ENCODE measurements at regions not wholly inside any gene's neighbourhood (a gene's known extent, or its start where the extent isn't known, plus 50 kb on each side); places are given as distances from the start of the nearest gene placed in this dataset.

DNA sequence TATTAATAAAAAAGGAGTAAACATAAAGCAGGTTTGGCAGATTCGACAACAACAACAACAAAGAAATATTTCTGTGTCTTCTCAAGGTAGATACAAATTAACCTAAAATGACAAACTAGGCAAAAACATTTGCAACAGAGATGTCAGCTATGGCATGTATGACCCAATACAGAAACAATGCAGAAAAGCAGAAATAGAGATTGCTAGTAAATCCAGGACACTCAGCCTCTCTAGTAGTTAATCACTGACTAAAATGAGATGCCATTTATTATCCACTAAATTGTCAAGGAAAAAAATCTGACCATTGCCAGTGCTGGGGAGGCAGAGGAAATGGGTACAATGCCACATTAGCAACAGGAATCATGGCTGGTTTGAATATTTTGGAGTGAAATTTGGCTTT is 250.5 kb downstream of the TEX29 start:
- H2AFZ ChIP-seq: no peak overlapping the region
- no peaks in the 10 kb centered on the region for H3K4me1 ChIP-seq (replicated peaks; ENCODE audit: insufficient read depth)
- no peak for DNase-seq
- POLR2A ChIA-PET (ENCODE audit: unreplicated experiment): no interaction called here
- no peak for TF ChIP-seq EZH2 (IDR thresholded peaks at IDR 0.05; ENCODE audit: low read depth)
- TF ChIP-seq, protein P1, sequence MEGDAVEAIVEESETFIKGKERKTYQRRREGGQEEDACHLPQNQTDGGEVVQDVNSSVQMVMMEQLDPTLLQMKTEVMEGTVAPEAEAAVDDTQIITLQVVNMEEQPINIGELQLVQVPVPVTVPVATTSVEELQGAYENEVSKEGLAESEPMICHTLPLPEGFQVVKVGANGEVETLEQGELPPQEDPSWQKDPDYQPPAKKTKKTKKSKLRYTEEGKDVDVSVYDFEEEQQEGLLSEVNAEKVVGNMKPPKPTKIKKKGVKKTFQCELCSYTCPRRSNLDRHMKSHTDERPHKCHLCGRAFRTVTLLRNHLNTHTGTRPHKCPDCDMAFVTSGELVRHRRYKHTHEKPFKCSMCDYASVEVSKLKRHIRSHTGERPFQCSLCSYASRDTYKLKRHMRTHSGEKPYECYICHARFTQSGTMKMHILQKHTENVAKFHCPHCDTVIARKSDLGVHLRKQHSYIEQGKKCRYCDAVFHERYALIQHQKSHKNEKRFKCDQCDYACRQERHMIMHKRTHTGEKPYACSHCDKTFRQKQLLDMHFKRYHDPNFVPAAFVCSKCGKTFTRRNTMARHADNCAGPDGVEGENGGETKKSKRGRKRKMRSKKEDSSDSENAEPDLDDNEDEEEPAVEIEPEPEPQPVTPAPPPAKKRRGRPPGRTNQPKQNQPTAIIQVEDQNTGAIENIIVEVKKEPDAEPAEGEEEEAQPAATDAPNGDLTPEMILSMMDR (conservative IDR thresholded peaks at IDR 0.05): no peak
- H3K79me2 ChIP-seq (ENCODE audit: low read depth): no peaks in the 10 kb centered on the region
- no peak overlapping the region for H3K27ac ChIP-seq
- peaks cover 89% of the 10 kb centered on the region for H3K27me3 ChIP-seq (ENCODE audit: insufficient read depth, low read depth)
- H4K20me1 ChIP-seq (ENCODE audit: insufficient read depth): no peaks in the 10 kb centered on the region
- no peak overlapping the region for H3K4me3 ChIP-seq
- no TSS peak for BruUV-seq (replicated peaks)
- H3K9me3 ChIP-seq (ENCODE audit: insufficient read depth, low read depth): 0 out of 2 replicates have a peak, but pooled peaks cover 7% of the 10 kb centered on the region
- no peaks in the 10 kb centered on the region for H3K9me2 ChIP-seq (ENCODE audit: insufficient read depth)
- CTCF ChIA-PET: no interaction called here
- no peaks in the 10 kb centered on the region for H3F3A ChIP-seq (ENCODE audit: insufficient read depth, low read depth)
- H3K4me2 ChIP-seq: no peak overlapping the region
- intact Hi-C loops (cut with micrococcal nuclease; ENCODE audit: unreplicated experiment): no loop called here
- H3K36me3 ChIP-seq (ENCODE audit: low read depth): no peaks in the 10 kb centered on the region

DNA sequence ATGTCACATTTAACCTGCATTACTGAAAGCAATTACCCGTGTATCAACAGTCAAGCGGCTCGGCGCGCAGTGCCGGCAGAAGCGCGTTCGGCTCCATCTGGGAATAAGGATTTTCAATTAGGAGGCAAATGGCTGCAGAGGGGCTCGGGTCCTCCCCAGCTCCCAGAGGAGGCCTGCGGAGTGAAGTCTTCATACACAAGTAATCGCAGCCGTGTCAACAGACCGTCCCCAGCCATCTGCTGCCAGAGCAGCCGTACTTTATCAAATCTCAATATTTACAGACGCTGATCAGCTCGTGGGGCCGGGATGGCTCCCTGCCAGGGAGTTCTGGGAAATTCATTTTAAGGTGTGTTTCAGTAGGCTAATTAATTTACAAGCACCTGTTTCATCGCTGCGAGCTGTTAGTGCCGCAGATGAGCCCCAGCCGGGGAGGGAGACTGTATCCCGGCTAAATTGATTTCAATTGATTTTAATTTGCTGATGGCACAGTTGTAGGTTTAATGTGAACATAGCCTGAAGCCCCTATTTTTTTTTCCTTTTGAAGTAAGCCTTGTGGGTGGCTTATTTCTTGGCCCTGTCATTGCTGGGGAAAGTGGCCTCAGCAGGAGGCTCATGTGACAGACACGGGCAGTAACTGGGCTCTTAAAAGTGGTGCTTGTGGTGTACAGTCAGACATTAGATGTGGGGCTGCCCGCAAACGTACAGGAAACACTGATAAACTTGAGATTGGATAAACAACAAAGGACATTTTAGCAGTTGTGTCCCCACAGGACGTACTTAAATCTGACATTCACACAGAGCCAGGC is 252.7 kb downstream of the TEX29 start:
- no peak for DNase-seq
- Histone ChIP-seq H4K20me1 (ENCODE audit: insufficient read depth) (no peaks in the 10 kb centered on the region), H3K9me3 (ENCODE audit: insufficient read depth, low read depth) (0 out of 2 replicates have a peak, but pooled peaks cover 7% of the 10 kb centered on the region), H3F3A (ENCODE audit: insufficient read depth, low read depth) (no peaks in the 10 kb centered on the region), H3K9me2 (ENCODE audit: insufficient read depth) (no peaks in the 10 kb centered on the region), H3K4me1 (replicated peaks; ENCODE audit: insufficient read depth) (no peaks in the 10 kb centered on the region), H3K27me3 (ENCODE audit: insufficient read depth, low read depth) (peaks cover 90% of the 10 kb centered on the region), H3K36me3 (ENCODE audit: low read depth) (no peaks in the 10 kb centered on the region), H3K4me2 (no peak overlapping the region), H3K27ac (no peak overlapping the region), H3K4me3 (no peak overlapping the region), H3K79me2 (ENCODE audit: low read depth) (no peaks in the 10 kb centered on the region), H2AFZ (no peak overlapping the region)
- POLR2A ChIA-PET (ENCODE audit: unreplicated experiment): no interaction called here
- TF ChIP-seq EZH2 (IDR thresholded peaks at IDR 0.05; ENCODE audit: low read depth): no peak
- TF ChIP-seq, protein P1 (conservative IDR thresholded peaks at IDR 0.05): no peak
- intact Hi-C loops (cut with micrococcal nuclease; ENCODE audit: unreplicated experiment): no loop called here
- BruUV-seq (replicated peaks): no TSS peak
- CTCF ChIA-PET: no interaction called here

- BruUV-seq (replicated peaks): no TSS peak
- Histone ChIP-seq H3K9me2 (ENCODE audit: insufficient read depth) (no peaks in the 10 kb centered on the region), H3K79me2 (ENCODE audit: low read depth) (no peaks in the 10 kb centered on the region), H3K9me3 (ENCODE audit: insufficient read depth, low read depth) (0 out of 2 replicates have a peak, but pooled peaks cover 7% of the 10 kb centered on the region), H3K4me1 (replicated peaks; ENCODE audit: insufficient read depth) (no peaks in the 10 kb centered on the region), H4K20me1 (ENCODE audit: insufficient read depth) (no peaks in the 10 kb centered on the region), H3K4me2 (no peak overlapping the region), H3F3A (ENCODE audit: insufficient read depth, low read depth) (no peaks in the 10 kb centered on the region), H2AFZ (no peak overlapping the region), H3K36me3 (ENCODE audit: low read depth) (no peaks in the 10 kb centered on the region), H3K4me3 (no peak overlapping the region), H3K27ac (no peak overlapping the region), H3K27me3 (ENCODE audit: insufficient read depth, low read depth) (peaks cover 94% of the 10 kb centered on the region)
- DNase-seq: no peak
- ChIA-PET POLR2A (ENCODE audit: unreplicated experiment) (no interaction called here), CTCF (no interaction called here)
- intact Hi-C loops (cut with micrococcal nuclease; ENCODE audit: unreplicated experiment): no loop called here
- TF ChIP-seq EZH2 (IDR thresholded peaks at IDR 0.05; ENCODE audit: low read depth): no peak
- TF ChIP-seq, protein P1 (conservative IDR thresholded peaks at IDR 0.05): no peak
Observed at GRCh38 chr13:111573801-111574200, 253.4 kb downstream of the TEX29 start.

Data from PC-9 (cell line).